ENCODE measurements at regions not wholly inside any gene's neighbourhood (a gene's known extent, or its start where the extent isn't known, plus 50 kb on each side); places are given as distances from the start of the nearest gene placed in this dataset.

DNA sequence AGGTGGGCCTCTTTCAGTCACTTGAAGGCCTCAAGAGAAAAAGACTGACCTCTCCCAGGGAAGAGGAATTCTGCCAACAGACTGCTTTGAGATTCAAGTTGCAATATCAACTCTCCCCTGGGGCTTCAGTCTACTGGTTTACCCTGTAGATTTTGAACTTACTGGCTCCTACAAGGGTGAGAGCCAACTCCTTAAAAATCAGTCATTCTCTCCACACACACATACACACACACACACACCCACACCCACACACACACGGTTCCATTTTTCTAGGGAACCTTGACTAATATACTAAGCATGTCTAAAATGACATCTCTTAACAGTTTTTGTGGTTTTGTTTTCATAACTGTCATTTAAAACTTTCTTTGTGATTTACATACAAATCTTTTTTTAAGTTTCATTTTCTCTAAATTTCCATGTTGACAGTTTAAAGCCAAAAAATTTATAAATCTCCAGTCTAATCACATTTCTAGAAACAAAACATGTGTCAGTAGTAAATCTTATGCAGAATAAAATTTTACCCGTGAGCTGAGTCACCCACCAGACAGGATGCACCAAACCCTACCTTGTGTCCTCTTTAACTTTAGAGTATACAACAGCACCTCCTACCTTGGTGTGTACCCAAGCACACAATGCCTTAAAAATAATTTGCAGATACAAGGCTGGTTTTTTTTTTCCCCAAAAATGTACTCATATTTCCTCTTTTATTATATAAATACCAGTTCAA lies 394.6 kb downstream of the AEBP2 start:
- no peaks in the 10 kb centered on the region for H3K27me3 Mint-ChIP-seq
- no peak overlapping the region for H3K4me3 Mint-ChIP-seq
- no peak for DNase-seq
- peaks cover 8% of the 10 kb centered on the region for H3K4me1 Mint-ChIP-seq
- intact Hi-C loops (cut with micrococcal nuclease) = loop anchor here (1.0 to 5.0 kb wide), 5 partner anchors 33 to 402 kb away; no protein-coding TSS in a partner anchor
- peak overlapping the region; percentile 71 for H3K27ac Mint-ChIP-seq
- no peaks in the 10 kb centered on the region for H3K36me3 Mint-ChIP-seq (ENCODE audit: low read depth)
- peaks cover 7% of the 10 kb centered on the region for H3K9me3 Mint-ChIP-seq

DNA sequence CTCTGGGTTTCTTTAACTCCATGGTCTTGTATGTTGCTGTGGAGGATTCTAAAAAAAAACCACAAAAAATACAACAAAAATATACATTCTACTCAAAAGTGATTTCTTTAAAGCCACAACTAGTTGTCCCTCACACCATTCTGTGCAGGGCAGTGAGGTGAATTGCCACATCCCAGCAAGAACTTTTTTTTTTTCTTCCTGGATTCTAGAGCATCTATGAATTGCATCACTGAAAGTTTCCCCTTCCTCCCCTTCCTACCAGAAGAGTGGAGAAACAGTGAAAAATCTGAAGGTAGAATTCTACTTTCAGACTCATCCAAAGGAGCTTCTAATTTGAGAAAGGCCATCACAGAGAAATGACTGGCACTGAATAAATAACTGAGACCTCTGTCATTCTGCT lies 395.3 kb downstream of the AEBP2 start:
- H3K4me1 Mint-ChIP-seq = peaks cover 8% of the 10 kb centered on the region
- peaks cover 7% of the 10 kb centered on the region for H3K9me3 Mint-ChIP-seq
- intact Hi-C loops (cut with micrococcal nuclease) = loop anchor here (1.0 to 5.0 kb wide), 5 partner anchors 33 to 402 kb away; no protein-coding TSS in a partner anchor
- peak overlapping the region; percentile 18 for H3K27ac Mint-ChIP-seq
- H3K36me3 Mint-ChIP-seq (ENCODE audit: low read depth) = no peaks in the 10 kb centered on the region
- no peak overlapping the region for H3K4me3 Mint-ChIP-seq
- no peak for DNase-seq
- no peaks in the 10 kb centered on the region for H3K27me3 Mint-ChIP-seq

DNA sequence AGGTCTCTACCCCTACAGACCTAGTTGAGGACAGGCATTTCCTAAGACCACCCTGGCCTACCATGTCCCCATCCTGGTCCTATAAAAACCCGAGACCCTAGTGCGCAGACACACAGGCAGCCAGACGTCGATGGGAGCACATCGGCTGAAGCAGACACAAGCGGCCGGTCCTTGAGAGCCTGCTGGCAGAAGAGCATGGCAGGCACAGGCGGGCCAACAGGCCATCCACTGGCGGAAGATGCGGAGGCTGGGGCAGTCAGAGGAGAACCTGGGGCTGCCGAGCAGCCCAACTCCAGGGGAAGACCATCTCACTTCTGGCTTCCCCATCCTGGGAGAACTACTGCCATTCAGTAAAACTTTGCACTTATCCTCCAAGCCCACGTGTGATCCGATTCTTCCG lies 396.8 kb downstream of the AEBP2 start:
- no peaks in the 10 kb centered on the region for H3K27me3 Mint-ChIP-seq
- no peak for DNase-seq
- H3K4me3 Mint-ChIP-seq = no peak overlapping the region
- H3K27ac Mint-ChIP-seq = no peak overlapping the region
- H3K36me3 Mint-ChIP-seq (ENCODE audit: low read depth) = no peaks in the 10 kb centered on the region
- intact Hi-C loops (cut with micrococcal nuclease) = no loop called here
- H3K4me1 Mint-ChIP-seq = peaks cover 2% of the 10 kb centered on the region
- peaks cover 7% of the 10 kb centered on the region for H3K9me3 Mint-ChIP-seq

DNA sequence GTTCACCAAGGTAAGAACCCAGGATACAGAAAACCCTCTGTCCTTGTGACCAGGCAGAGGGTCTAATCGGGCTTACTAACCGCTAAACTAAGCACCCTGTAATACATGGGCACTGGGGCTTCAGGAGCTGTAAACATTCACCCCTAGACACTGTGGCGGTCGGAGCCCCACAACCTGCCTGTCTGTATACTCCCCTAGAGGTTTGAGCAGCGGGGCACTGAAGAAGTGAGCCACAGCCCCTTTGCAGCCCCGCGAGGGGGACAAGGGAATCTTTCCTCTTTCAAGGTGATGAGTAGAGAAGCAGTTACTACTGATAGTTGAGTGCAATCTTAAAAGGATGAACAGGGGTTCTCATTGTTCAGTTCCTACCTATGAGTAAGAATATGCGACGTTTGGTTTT lies 397.2 kb downstream of the AEBP2 start:
- Mint-ChIP-seq H3K4me3 (no peak overlapping the region), H3K27me3 (no peaks in the 10 kb centered on the region), H3K9me3 (peaks cover 7% of the 10 kb centered on the region), H3K36me3 (ENCODE audit: low read depth) (no peaks in the 10 kb centered on the region), H3K4me1 (peaks cover 2% of the 10 kb centered on the region), H3K27ac (no peak overlapping the region)
- intact Hi-C loops (cut with micrococcal nuclease) = no loop called here
- DNase-seq = no peak

DNA sequence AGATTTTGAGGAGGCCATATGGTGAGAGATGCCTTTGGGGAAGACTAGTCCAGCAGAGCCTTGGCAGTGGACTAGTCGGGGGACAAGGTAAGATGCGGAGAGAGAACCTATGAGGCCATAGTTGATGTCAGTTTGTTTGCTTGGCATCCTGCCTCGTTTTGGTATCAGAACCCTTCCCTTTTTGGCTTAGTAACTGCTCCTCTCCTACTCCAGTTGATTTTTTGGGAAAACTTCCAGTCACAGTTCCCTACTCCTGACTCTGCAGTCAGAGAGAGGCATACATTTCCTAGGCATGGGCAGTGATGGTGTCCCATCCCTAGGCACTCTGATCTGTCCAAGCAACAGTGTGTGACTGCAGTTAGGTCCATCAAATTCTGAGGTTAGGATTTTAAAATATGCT lies 398.3 kb downstream of the AEBP2 start:
- Mint-ChIP-seq H3K4me3 (no peak overlapping the region), H3K27ac (no peak overlapping the region), H3K27me3 (no peaks in the 10 kb centered on the region), H3K4me1 (peaks cover 2% of the 10 kb centered on the region), H3K36me3 (ENCODE audit: low read depth) (no peaks in the 10 kb centered on the region), H3K9me3 (peaks cover 4% of the 10 kb centered on the region)
- intact Hi-C loops (cut with micrococcal nuclease) = no loop called here
- DNase-seq = no peak

DNA sequence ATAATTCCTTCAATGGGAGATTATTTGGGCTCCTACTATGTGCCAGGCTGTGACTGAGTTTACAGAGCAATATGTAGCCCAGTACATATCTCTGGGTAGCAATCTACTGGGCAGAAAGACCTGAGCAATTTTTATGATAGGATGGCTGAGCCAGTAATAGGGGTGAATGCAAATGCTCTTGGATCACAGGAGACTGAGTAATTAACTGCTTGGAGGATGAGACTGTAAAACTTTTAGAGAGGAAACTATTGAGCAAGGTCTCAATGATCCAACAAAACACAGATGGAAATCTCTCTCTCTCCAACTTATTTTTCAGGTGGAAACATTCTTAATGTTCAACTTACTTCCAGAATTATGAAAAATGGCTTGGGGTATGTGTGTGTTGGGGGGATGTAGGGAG lies 402.2 kb downstream of the AEBP2 start:
- intact Hi-C loops (cut with micrococcal nuclease) = no loop called here
- H3K27ac Mint-ChIP-seq = no peak overlapping the region
- no peak for DNase-seq
- H3K4me3 Mint-ChIP-seq = no peak overlapping the region
- H3K36me3 Mint-ChIP-seq (ENCODE audit: low read depth) = no peaks in the 10 kb centered on the region
- H3K9me3 Mint-ChIP-seq = peaks cover 11% of the 10 kb centered on the region
- no peaks in the 10 kb centered on the region for H3K4me1 Mint-ChIP-seq
- H3K27me3 Mint-ChIP-seq = no peaks in the 10 kb centered on the region

DNA sequence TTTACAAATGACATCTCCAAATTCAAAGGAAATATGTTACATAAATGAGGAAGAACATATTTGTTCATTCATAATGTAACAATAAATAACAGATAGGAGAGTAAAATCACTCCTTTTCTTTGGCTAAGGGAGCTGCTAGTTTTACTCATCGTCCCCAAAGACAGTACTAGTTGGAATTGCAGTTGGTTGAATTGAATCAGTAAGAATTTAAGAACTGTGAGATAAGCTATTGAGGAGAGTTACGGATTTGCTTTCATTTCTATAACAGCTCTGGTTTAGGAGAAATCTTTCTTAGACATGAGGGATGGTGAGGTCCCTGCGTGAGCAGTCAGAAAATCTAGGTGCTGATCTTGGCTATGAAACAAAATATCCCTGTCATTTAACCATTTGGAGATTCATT lies 402.8 kb downstream of the AEBP2 start:
- intact Hi-C loops (cut with micrococcal nuclease) = no loop called here
- H3K4me1 Mint-ChIP-seq = no peaks in the 10 kb centered on the region
- DNase-seq = no peak
- H3K9me3 Mint-ChIP-seq = peaks cover 11% of the 10 kb centered on the region
- no peak overlapping the region for H3K4me3 Mint-ChIP-seq
- H3K27ac Mint-ChIP-seq = no peak overlapping the region
- no peaks in the 10 kb centered on the region for H3K27me3 Mint-ChIP-seq
- no peaks in the 10 kb centered on the region for H3K36me3 Mint-ChIP-seq (ENCODE audit: low read depth)

DNA sequence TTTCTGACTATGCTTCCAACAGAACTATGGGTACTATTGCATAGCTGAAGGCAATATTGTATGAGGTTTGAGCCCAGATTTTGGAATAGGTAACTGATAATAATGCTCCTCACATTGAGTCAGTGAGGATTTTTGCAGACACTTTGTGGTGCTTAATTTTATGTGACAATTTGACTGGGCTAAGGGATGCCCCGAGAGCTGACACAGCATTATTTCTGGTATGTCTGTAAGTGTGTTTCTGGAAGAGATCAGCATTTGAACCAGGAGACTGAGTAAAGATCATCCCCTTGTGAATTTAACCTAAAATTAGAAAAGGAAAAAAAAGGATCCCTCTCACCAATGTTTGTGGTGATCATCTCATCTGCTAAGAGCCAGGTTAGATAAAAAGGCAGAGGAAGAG lies 404.9 kb downstream of the AEBP2 start:
- Mint-ChIP-seq H3K27me3 (no peaks in the 10 kb centered on the region), H3K9me3 (peaks cover 7% of the 10 kb centered on the region), H3K27ac (no peak overlapping the region), H3K36me3 (ENCODE audit: low read depth) (no peaks in the 10 kb centered on the region), H3K4me1 (no peaks in the 10 kb centered on the region), H3K4me3 (no peak overlapping the region)
- intact Hi-C loops (cut with micrococcal nuclease) = no loop called here
- no peak for DNase-seq

DNA sequence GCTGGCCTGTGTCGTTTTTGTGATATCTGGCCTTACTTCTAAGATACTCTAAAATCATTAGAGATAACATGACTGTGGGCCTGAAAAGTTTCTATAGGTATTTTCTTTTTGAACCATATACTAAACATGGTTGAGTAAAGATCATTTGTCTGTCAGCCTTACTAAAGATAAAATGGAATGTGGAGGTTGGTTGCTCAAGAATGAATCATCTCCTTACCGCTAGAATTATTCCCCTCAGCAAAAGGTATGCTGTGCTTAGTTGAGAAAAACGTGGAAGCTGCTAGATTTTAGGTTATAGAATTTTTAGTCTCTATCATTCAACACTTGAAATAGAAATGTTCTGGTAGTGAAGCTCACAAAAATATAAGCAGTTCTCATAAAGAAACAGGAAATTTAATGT lies 407.3 kb downstream of the AEBP2 start:
- Mint-ChIP-seq H3K36me3 (ENCODE audit: low read depth) (no peaks in the 10 kb centered on the region), H3K27me3 (no peaks in the 10 kb centered on the region), H3K9me3 (peaks cover 12% of the 10 kb centered on the region), H3K4me3 (no peak overlapping the region), H3K4me1 (no peaks in the 10 kb centered on the region), H3K27ac (no peak overlapping the region)
- intact Hi-C loops (cut with micrococcal nuclease) = no loop called here
- no peak for DNase-seq

DNA sequence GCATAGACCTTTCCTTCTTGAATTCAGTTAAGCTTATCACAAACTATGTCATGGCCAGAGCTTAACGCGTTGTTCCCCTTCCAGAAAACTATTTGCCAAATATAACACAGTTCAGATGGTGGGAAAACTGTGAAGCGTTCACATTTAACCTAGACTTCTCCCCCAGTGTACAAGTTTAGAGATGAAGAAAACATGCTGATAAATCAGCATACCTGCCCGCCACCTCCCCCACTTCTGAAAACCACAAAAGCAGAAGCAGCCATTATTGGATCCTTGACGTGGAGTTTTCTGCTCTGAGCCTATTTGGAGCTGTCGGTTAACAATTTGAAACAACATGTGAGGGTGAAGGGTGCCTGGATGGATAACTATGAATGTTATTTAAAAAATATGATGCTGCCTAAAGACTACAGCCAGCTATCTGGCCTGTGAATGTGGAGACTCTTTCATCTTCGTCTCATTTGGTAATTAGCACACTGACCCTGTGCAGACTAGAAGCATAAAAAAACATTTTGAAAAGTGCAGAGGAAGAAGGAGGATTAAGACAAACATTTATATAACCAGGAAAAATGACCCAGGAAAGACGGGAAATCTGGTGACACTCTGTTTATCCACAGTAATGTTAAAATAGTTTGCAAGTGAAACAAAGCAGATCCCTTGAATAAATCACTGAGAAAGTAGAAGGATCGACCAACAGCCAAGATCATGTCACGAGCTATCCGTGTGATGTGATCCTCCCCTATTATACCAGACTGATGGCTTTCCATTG lies 408.2 kb downstream of the AEBP2 start:
- Mint-ChIP-seq H3K36me3 (ENCODE audit: low read depth) (no peaks in the 10 kb centered on the region), H3K27ac (peak overlapping the region; percentile 14), H3K4me1 (no peaks in the 10 kb centered on the region), H3K4me3 (no peak overlapping the region), H3K27me3 (no peaks in the 10 kb centered on the region), H3K9me3 (peaks cover 12% of the 10 kb centered on the region)
- no peak for DNase-seq
- intact Hi-C loops (cut with micrococcal nuclease) = no loop called here

DNA sequence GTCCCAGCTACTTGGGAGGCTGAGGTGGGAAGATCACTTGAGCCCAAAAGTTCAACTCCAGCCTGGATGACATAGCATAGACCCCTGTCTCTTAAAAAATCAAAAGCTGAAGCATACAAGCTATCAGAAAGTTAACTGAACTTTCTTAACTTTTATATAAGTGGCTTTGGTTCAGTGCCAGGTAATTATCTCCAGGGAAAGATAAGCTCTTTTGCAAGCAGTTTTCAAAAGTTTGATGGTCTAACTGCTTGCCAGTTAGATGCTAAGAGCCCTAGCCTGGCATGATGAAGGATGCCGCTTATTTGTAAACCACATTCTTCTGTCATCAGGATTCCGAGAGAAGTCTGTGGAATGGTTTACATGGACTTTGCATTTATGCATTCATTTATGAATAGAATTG lies 409.1 kb downstream of the AEBP2 start:
- no peak overlapping the region for H3K4me3 Mint-ChIP-seq
- no peak for DNase-seq
- intact Hi-C loops (cut with micrococcal nuclease) = no loop called here
- H3K9me3 Mint-ChIP-seq = peaks cover 12% of the 10 kb centered on the region
- H3K4me1 Mint-ChIP-seq = no peaks in the 10 kb centered on the region
- H3K27me3 Mint-ChIP-seq = no peaks in the 10 kb centered on the region
- no peak overlapping the region for H3K27ac Mint-ChIP-seq
- no peaks in the 10 kb centered on the region for H3K36me3 Mint-ChIP-seq (ENCODE audit: low read depth)

DNA sequence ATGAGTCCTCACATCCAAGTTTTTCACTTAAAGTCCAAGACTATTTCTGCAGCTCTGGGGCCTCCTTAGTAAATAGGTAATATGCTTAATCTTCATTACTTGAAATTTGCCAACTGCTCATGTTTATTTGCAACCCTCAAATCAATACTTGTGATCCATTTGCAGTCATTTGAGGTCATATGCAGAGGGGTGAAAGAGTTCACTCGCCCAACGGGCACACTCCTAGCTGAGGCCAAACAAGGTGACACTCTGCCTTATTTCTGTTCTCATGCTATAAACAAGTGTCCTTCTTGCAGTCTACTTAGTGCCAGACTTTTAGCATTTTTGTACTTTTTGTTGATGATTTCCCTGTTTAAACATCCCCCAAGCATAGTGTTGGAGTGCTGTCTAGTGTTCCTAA lies 409.9 kb downstream of the AEBP2 start:
- Mint-ChIP-seq H3K27me3 (no peaks in the 10 kb centered on the region), H3K4me1 (no peaks in the 10 kb centered on the region), H3K36me3 (ENCODE audit: low read depth) (no peaks in the 10 kb centered on the region), H3K27ac (no peak overlapping the region), H3K9me3 (peaks cover 12% of the 10 kb centered on the region), H3K4me3 (no peak overlapping the region)
- intact Hi-C loops (cut with micrococcal nuclease) = no loop called here
- DNase-seq = no peak

DNA sequence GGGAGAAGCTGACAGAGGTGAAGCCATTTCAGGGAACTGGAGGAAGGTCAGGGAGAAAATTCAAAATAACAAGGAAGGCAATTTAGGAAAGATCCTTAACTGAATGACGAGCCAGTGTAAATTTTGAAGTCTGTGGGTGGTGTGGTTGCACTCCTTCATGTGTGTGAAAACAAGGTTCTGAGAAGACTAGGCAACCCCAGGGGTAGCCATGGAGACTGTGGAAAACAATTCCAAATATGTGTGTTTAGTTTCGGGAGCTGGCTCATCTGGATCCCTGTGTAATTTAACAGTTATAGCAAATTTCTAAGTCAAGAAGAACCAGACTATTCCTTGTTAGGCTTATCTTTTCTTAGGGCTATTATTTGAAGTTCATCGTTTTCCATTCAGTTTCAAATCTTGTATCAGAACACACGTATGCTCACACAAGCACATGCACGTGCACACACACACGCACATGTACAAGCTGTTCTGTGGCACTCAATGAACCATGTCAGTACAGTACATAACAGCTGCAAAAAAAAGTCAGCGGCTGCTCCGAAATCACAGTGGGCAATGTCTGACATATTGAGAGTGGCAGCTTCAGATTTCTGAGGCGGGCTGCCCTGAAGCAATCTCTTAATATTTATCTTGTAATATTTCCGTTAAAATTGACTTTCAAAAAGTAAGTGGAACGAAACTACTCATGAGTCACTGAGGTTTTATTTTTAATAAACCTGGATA lies 411.2 kb downstream of the AEBP2 start:
- Mint-ChIP-seq H3K27ac (no peak overlapping the region), H3K4me1 (no peaks in the 10 kb centered on the region), H3K27me3 (no peaks in the 10 kb centered on the region), H3K36me3 (ENCODE audit: low read depth) (no peaks in the 10 kb centered on the region), H3K4me3 (no peak overlapping the region), H3K9me3 (peaks cover 10% of the 10 kb centered on the region)
- DNase-seq = no peak
- intact Hi-C loops (cut with micrococcal nuclease) = no loop called here
